Heart right ventricle (tissue), 16 donors: ENCODE measurements at regions not wholly inside any gene's neighbourhood (a gene's known extent, or its start where the extent isn't known, plus 50 kb on each side); places are given as distances from the start of the nearest gene placed in this dataset.

Experiments used
- ATAC-seq, 8 donors: fragments of 200-7000 bp; cut with Tn5 transposase; one replicate each; pipeline ENCODE4 v1.9.1; 2020; ENCODE audit warnings: mild to moderate bottlenecking in 8 of 8, moderate library complexity in 8 of 8, moderate number of reproducible peaks in 1 of 8
- DNase-seq, 2 donors: peaks; one replicate each; pipeline ENCODE4 v3.0.0-alpha.2; 2020
- H3K27ac ChIP-seq, 10 donors: fragments of 200-600 bp; sonication (generic) in 2 of 10; one replicate each; pipeline versions ENCODE4 v1.5.0 to v1.8.0; 2020 to 2022; ENCODE audit warnings: mild to moderate bottlenecking in 3 of 10
- H3K27me3 ChIP-seq, 7 donors: fragments of 200-600 bp; one replicate each; pipeline ENCODE4 v1.8.0; 2021 to 2022; ENCODE audit warnings: mild to moderate bottlenecking in 2 of 7
- H3K36me3 ChIP-seq, 9 donors: fragments of 200-600 bp; sonication (generic) in 1 of 9; one replicate each; pipeline versions ENCODE4 v1.5.0 to v1.8.0; 2020 to 2022; ENCODE audit warnings: mild to moderate bottlenecking in 2 of 9
- H3K4me1 ChIP-seq, 9 donors: fragments of 200-600 bp; sonication (generic) in 1 of 9; one replicate each; pipeline versions ENCODE4 v1.5.0 to v1.8.0; 2020 to 2022; ENCODE audit warnings: mild to moderate bottlenecking in 4 of 9
- H3K4me3 ChIP-seq, 10 donors: fragments of 200-600 bp; sonication (generic) in 2 of 10; one replicate each; pipeline versions ENCODE4 v1.5.0 to v1.8.0; 2020 to 2022; ENCODE audit warnings: mild to moderate bottlenecking in 7 of 10, moderate library complexity in 2 of 10
- H3K9me3 ChIP-seq, 11 donors: fragments of 200-600 bp in 10 of 11; sonication (generic) in 2 of 11; one replicate each; pipeline versions ENCODE4 v1.5.0 to v1.8.0; 2013 to 2022; ENCODE audit warnings: mild to moderate bottlenecking in 2 of 11, control low read depth in 1 of 11, moderate library complexity in 1 of 11
- CTCF ChIP-seq, 9 donors: fragments of 200-600 bp; sonication (generic) in 2 of 9; IDR thresholded peaks; one replicate each; pipeline versions ENCODE4 v1.5.0 to v1.8.0; 2021 to 2022; ENCODE audit warnings: antibody characterized with exemption in 9 of 9, mild to moderate bottlenecking in 5 of 9, moderate library complexity in 1 of 9
- WGBS, 2 donors: extraction: QIAGEN DNeasy Blood & Tissue Kit; methylation state at CpG; one replicate each; pipeline ENCODE4 v1.1.7; 2013; ENCODE audit warnings: inconsistent platforms in 1 of 2; 5-methylcytosine and 5-hydroxymethylcytosine counted together
- intact Hi-C, 10 donors: fragments of 100-400 bp; cut with DNase I; formaldehyde crosslinking; loops; one replicate each; pipeline versions ENCODE4 v1.11.1 to v1.14.2; 2022
- donor health status: Arrhythmogenic right ventricular cardiomyopathy.
- donor health status: ischemic (EF 13 %, LVEDD 7.1; RV severe dilation, severe dysfunction).
- donor health status: healthy with polysubstance abuse.
- donor health status: DM: no; HTN: yes; CAD: no.
- donor health status: DM: no; HTN: no; CAD: no.
- donor health status: ischemic (EF 25% LVEDD 6.9; RV normal size, moderate dysfunction).
- donor health status: ischemic (EF 25% LVEDD 5.7; RV mildly dilated, moderate dysfunction).
- donor health status: healthy.
- donor health status: DM: yes; HTN: yes; CAD: no.
- donor health status: Ischemic cardiomyopathy.
- donor health status: ischemic (EF 35%, LVEDD 5.7; RV mildly dilated, moderate dysfunction).
- donor health status: nonischemic (EF 11% LVEDD 7.7; RV severe dilation, severe dysfunction).
- donor health status: DM: yes; HTN: yes; CAD: no.
- donor health status: PGD.
- donor health status: ischemic (EF 29% LVEDD 5.4; RV normal size, mild dysfunction).
- donor health status: nonischemic (EF 23%, LVEDD 6.1; RV moderate dilation, normal function).

DNA sequence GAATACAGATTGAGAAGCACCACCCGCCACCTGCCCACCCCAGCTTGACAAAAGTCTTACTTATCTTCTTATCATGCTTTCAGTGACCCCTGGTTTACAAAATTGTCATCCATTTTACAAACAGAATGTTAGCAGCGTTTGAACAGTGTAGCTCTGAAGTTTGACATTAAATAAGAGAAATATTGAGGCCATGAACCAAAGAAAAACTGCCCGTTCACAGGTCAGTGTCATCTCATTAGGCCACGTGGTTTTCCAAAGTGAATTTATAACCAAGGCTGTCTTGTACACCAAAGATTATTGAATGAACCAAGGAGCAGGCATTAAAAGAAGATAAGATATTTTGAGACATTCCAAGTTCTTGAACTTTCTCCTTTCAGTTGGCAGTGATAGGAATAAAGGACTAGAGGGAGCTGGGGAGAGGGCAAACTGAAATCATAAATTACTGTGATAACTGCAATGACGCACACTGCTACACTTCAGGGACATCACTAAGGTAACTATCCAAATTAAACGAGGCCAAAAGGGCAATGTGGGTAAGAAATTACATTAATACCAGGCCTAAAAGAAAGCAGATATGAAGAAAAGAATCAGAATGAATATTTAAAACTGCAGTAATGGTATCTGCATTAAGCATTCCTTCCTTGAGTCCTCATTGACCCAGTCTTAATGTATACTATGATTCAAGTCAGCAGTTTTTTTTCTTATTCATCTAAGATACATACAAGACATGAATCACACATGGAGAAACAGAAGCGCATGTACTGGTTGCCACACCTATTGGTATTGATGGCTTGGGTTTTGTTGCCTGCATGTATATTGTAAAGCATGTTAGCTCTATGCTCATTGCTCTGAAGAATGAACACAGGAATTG is 159.8 kb upstream of the ARG1 start:
- intact Hi-C loops: no loop called here
- no peak for TF ChIP-seq CTCF (IDR thresholded peaks at IDR 0.05)
- H3K4me1 ChIP-seq: no peaks in the 10 kb centered on the region
- ATAC-seq: no peak
- no peak overlapping the region for H3K27ac ChIP-seq
- H3K4me3 ChIP-seq: no peak overlapping the region
- DNase-seq: no peak
- H3K9me3 ChIP-seq: peaks cover 0 to 10% (median 0%) of the 10 kb centered on the region in 11 donors
- H3K36me3 ChIP-seq: no peaks in the 10 kb centered on the region
- H3K27me3 ChIP-seq: no peaks in the 10 kb centered on the region
- WGBS, 2 donors: 73 to 74% methylated on average over 7 of the region's 7 CpGs

- H3K9me3 ChIP-seq: peaks cover 0 to 10% (median 0%) of the 10 kb centered on the region in 11 donors
- H3K36me3 ChIP-seq: no peaks in the 10 kb centered on the region
- no peaks in the 10 kb centered on the region for H3K4me1 ChIP-seq
- intact Hi-C loops: no loop called here
- no peak overlapping the region for H3K27ac ChIP-seq
- TF ChIP-seq CTCF (IDR thresholded peaks at IDR 0.05): no peak
- DNase-seq: no peak
- H3K4me3 ChIP-seq: no peak overlapping the region
- WGBS, 2 donors: 76 to 82% methylated on average over 2 of the region's 2 CpGs
- no peaks in the 10 kb centered on the region for H3K27me3 ChIP-seq
- ATAC-seq: no peak
These were observed 159.2 kb upstream of the ARG1 start for GRCh38 chr6:131413831-131414191.

GRCh38 chr6:131414956-131415355 is 158.1 kb upstream of the ARG1 start:
- H3K36me3 ChIP-seq: no peaks in the 10 kb centered on the region
- intact Hi-C loops: no loop called here
- no peak overlapping the region for H3K27ac ChIP-seq
- H3K4me1 ChIP-seq: no peaks in the 10 kb centered on the region
- H3K27me3 ChIP-seq: no peaks in the 10 kb centered on the region
- TF ChIP-seq CTCF (IDR thresholded peaks at IDR 0.05): no peak
- ATAC-seq: no peak
- H3K9me3 ChIP-seq: peaks cover 0 to 10% (median 0%) of the 10 kb centered on the region in 11 donors
- no peak overlapping the region for H3K4me3 ChIP-seq
- WGBS, 2 donors: 76 to 81% methylated on average over 7 of the region's 7 CpGs
- DNase-seq: no peak

DNA sequence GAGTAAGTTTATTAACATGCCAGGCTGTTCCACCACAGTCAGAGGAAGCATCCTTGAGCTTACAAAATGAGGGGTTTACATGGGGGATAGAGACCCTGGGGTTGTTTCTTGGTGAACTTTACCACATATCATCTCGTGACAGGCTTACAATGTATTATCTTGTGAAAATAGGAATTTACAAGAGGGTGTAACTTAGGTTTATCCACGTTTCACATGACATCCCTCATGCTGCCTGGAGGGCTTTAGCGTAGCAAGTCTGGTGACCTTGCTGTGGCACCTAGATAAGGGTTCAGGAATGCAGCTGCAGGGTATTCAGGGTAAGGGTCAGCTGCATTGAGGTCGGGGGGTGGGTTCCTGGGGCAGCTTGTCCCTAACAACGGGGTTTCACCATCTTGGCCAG is 154.6 kb upstream of the ARG1 start:
- DNase-seq (no peak), ATAC-seq (no peak)
- no peaks in the 10 kb centered on the region for H3K4me1 ChIP-seq
- H3K4me3 ChIP-seq: no peak overlapping the region
- no peaks in the 10 kb centered on the region for H3K36me3 ChIP-seq
- H3K27me3 ChIP-seq: peaks cover 0 to 4% (median 0%) of the 10 kb centered on the region in 7 donors
- 53 to 55% methylated on average over 5 of the region's 5 CpGs for WGBS, 2 donors
- no peaks in the 10 kb centered on the region for H3K9me3 ChIP-seq
- TF ChIP-seq CTCF (IDR thresholded peaks at IDR 0.05): no peak
- no peak overlapping the region for H3K27ac ChIP-seq
- intact Hi-C loops: no loop called here
